HEK293 (cell line): ENCODE measurements at regions not wholly inside any gene's neighbourhood (a gene's known extent, or its start where the extent isn't known, plus 50 kb on each side); places are given as distances from the start of the nearest gene placed in this dataset.

ENCODE experiments used
- CTCF ChIA-PET: fragments of 350-600 bp; formaldehyde crosslinking; extraction: SDS; loops from one replicate; lab custom pipeline; 2021; ENCODE audit warnings: antibody characterized with exemption; lab: Yijun Ruan, JAX
- POLR2A ChIA-PET: fragments of 300-600 bp; formaldehyde crosslinking; extraction: SDS; loops from one replicate; lab custom pipeline; 2020; ENCODE audit warnings: antibody characterized with exemption, inconsistent platforms; lab: Yijun Ruan, JAX
- H3K27ac ChIP-seq: fragments of 200-500 bp; sonication (Bioruptor generic); 2 replicates; pipeline ENCODE4 v1.5.1; 2014; ENCODE audit warnings: low read depth, low read length, control low read depth, inconsistent platforms; ENCODE audit errors: extremely low read depth
- H3K36me3 ChIP-seq, 2 experiments: fragments of 200-500 bp in 1 of 2; sonication (Bioruptor generic) in 1 of 2; 1 replicate in 1 of 2; 2 replicates in 1 of 2; pipeline ENCODE4 v1.5.1; 2014 to 2017; ENCODE audit warnings: inconsistent platforms in 2 of 2, low read length in 2 of 2; ENCODE audit not compliant: control insufficient read depth in 2 of 2, insufficient read depth in 1 of 2
- H3K4me1 ChIP-seq: fragments of 200-500 bp; sonication (Bioruptor generic); 2 replicates; pipeline ENCODE4 v1.5.1; 2014; ENCODE audit warnings: mild to moderate bottlenecking, low read length, inconsistent platforms; ENCODE audit not compliant: control insufficient read depth, insufficient read depth
- H3K4me3 ChIP-seq: 2 replicates; pipeline ENCODE4 v1.5.1; 2011; ENCODE audit warnings: low read depth, mild to moderate bottlenecking, control low read depth, low read length, moderate library complexity
- H3K9me3 ChIP-seq: fragments of 200-500 bp; sonication (Bioruptor generic); 2 replicates; pipeline ENCODE4 v1.5.1; 2014; ENCODE audit warnings: low read depth, low read length, inconsistent platforms; ENCODE audit not compliant: control insufficient read depth, insufficient read depth
- GLI2 ChIP-seq: fragments of 450-650 bp; formaldehyde crosslinking; IDR thresholded peaks from 2 replicates; pipeline ENCODE4; 2017; ENCODE audit warnings: missing biosample characterization, missing genetic modification characterization, low read depth, borderline replicate concordance
- IKZF3 ChIP-seq: fragments of 450-650 bp; IDR thresholded peaks from 2 replicates; pipeline ENCODE4 v1.5.0; 2018; ENCODE audit warnings: missing biosample characterization, mild to moderate bottlenecking, missing genetic modification characterization, moderate library complexity
- INSM2 ChIP-seq: fragments of 450-650 bp; formaldehyde crosslinking; IDR thresholded peaks from 2 replicates; pipeline ENCODE4 v1.5.1; 2016; ENCODE audit warnings: missing biosample characterization, missing genetic modification characterization
- KLF10 ChIP-seq: fragments of 450-650 bp; IDR thresholded peaks from 2 replicates; pipeline ENCODE4 v1.5.1; 2018; ENCODE audit warnings: missing biosample characterization, mild to moderate bottlenecking, missing genetic modification characterization
- PBX3 ChIP-seq: sonication (generic); formaldehyde crosslinking; IDR thresholded peaks from 2 replicates; pipeline ENCODE4 v1.8.1; 2022; ENCODE audit warnings: mild to moderate bottlenecking, moderate library complexity, missing genetic modification reagents
- RBAK ChIP-seq: fragments of 450-650 bp; formaldehyde crosslinking; IDR thresholded peaks from 2 replicates; pipeline ENCODE4 v1.5.1; 2016; ENCODE audit warnings: missing biosample characterization, missing genetic modification characterization
- SP3 ChIP-seq: fragments of 450-650 bp; formaldehyde crosslinking; IDR thresholded peaks from 2 replicates; pipeline ENCODE4 v1.5.1; 2016; ENCODE audit warnings: missing biosample characterization, missing genetic modification characterization
- WT1 ChIP-seq: fragments of 450-650 bp; formaldehyde crosslinking; IDR thresholded peaks from 2 replicates; pipeline ENCODE4 v1.5.1; 2016; ENCODE audit warnings: missing biosample characterization, missing genetic modification characterization
- ZBTB6 ChIP-seq: fragments of 450-650 bp; formaldehyde crosslinking; IDR thresholded peaks from 2 replicates; pipeline ENCODE4 v1.5.1; 2017; ENCODE audit warnings: missing biosample characterization, missing genetic modification characterization
- ZNF132 ChIP-seq: fragments of 450-650 bp; formaldehyde crosslinking; IDR thresholded peaks from 2 replicates; pipeline ENCODE4 v1.5.1; 2017; ENCODE audit warnings: missing biosample characterization, missing genetic modification characterization, borderline replicate concordance
- ZNF146 ChIP-seq: fragments of 450-650 bp; formaldehyde crosslinking; IDR thresholded peaks from 2 replicates; pipeline ENCODE4 v1.5.1; 2016; ENCODE audit warnings: missing biosample characterization, missing genetic modification characterization
- ZNF148 ChIP-seq: fragments of 450-650 bp; formaldehyde crosslinking; IDR thresholded peaks from 2 replicates; pipeline ENCODE4 v1.5.0; 2017; ENCODE audit warnings: missing biosample characterization, missing genetic modification characterization, borderline replicate concordance
- ZNF174 ChIP-seq: fragments of 450-650 bp; formaldehyde crosslinking; IDR thresholded peaks from 2 replicates; pipeline ENCODE4 v1.5.0; 2017; ENCODE audit warnings: missing biosample characterization, mild to moderate bottlenecking, missing genetic modification characterization
- ZNF19 ChIP-seq: fragments of 450-650 bp; formaldehyde crosslinking; IDR thresholded peaks from 2 replicates; pipeline ENCODE4; 2016; ENCODE audit warnings: missing biosample characterization, missing genetic modification characterization, low read depth
- ZNF239 ChIP-seq: fragments of 450-650 bp; formaldehyde crosslinking; IDR thresholded peaks from 2 replicates; pipeline ENCODE4 v1.5.1; 2016; ENCODE audit warnings: missing biosample characterization, missing genetic modification characterization
- ZNF274 ChIP-seq, 2 experiments: fragments of 200-500 bp in 1 of 2; fragments of 450-650 bp in 1 of 2; sonication (Bioruptor generic) in 1 of 2; formaldehyde crosslinking in 1 of 2; IDR thresholded peaks; 2 replicates each; pipeline versions ENCODE4 v1.5.1 to v1.6.1; 2014 to 2016; ENCODE audit warnings: borderline replicate concordance in 1 of 2, inconsistent platforms in 1 of 2, low read length in 1 of 2, missing biosample characterization in 1 of 2, missing genetic modification characterization in 1 of 2
- ZNF350 ChIP-seq: fragments of 450-650 bp; formaldehyde crosslinking; IDR thresholded peaks from 2 replicates; pipeline ENCODE4 v1.5.0; 2017; ENCODE audit warnings: missing biosample characterization, mild to moderate bottlenecking, missing genetic modification characterization
- ZNF449 ChIP-seq: fragments of 450-650 bp; formaldehyde crosslinking; IDR thresholded peaks from 2 replicates; pipeline ENCODE4 v1.5.1; 2017; ENCODE audit warnings: missing biosample characterization, mild to moderate bottlenecking, missing genetic modification characterization, moderate library complexity
- ZNF501 ChIP-seq: fragments of 450-650 bp; formaldehyde crosslinking; IDR thresholded peaks from 2 replicates; pipeline ENCODE4 v1.5.1; 2016; ENCODE audit warnings: missing biosample characterization, missing genetic modification characterization
- ZNF549 ChIP-seq: fragments of 450-650 bp; IDR thresholded peaks from 2 replicates; pipeline ENCODE4 v1.5.1; 2018; ENCODE audit warnings: missing biosample characterization, missing genetic modification characterization, mild to moderate bottlenecking, inconsistent platforms, moderate library complexity
- ZNF585B ChIP-seq: fragments of 450-650 bp; formaldehyde crosslinking; IDR thresholded peaks from 2 replicates; pipeline ENCODE4 v1.5.1; 2016; ENCODE audit warnings: missing biosample characterization, missing genetic modification characterization
- ZNF626 ChIP-seq: fragments of 450-650 bp; sonication (Bioruptor Pico); formaldehyde crosslinking; IDR thresholded peaks from 2 replicates; pipeline ENCODE4 v1.5.1; 2018; ENCODE audit warnings: missing biosample characterization, missing genetic modification characterization, inconsistent platforms
- ZNF654 ChIP-seq: fragments of 450-650 bp; formaldehyde crosslinking; IDR thresholded peaks from 2 replicates; pipeline ENCODE4 v1.5.1; 2016; ENCODE audit warnings: low read depth, missing biosample characterization, missing genetic modification characterization
- ZNF704 ChIP-seq: fragments of 450-650 bp; formaldehyde crosslinking; IDR thresholded peaks from 2 replicates; pipeline ENCODE4 v1.5.1; 2016; ENCODE audit warnings: missing biosample characterization, missing genetic modification characterization
- ZNF837 ChIP-seq: fragments of 450-650 bp; formaldehyde crosslinking; IDR thresholded peaks from 2 replicates; pipeline ENCODE4 v1.5.1; 2016; ENCODE audit warnings: missing biosample characterization, missing genetic modification characterization
- ZSCAN16 ChIP-seq: fragments of 450-650 bp; formaldehyde crosslinking; IDR thresholded peaks from 2 replicates; pipeline ENCODE4 v1.5.1; 2016; ENCODE audit warnings: missing biosample characterization, missing genetic modification characterization

GRCh38 chr4:97121493-97121892 lies 1021.8 kb downstream of the STPG2 start:
- Histone ChIP-seq H3K27ac (no peak overlapping the region), H3K4me1 (no peaks in the 10 kb centered on the region), H3K36me3 (no peaks in the 10 kb centered on the region), H3K4me3 (no peak overlapping the region), H3K9me3 (no peaks in the 10 kb centered on the region)
- TF ChIP-seq WT1 (no peak), IKZF3 (no peak), ZNF449 (tag by site-specific recombination) (no peak), KLF10 (no peak), ZNF585B (tag by site-specific recombination) (no peak), ZNF626 (tag by site-specific recombination) (no peak), ZNF350 (tag by site-specific recombination) (no peak), ZNF19 (tag by site-specific recombination) (no peak), PBX3 (CRISPR knock-in tag) (no peak), ZNF274 (IDR thresholded peaks at IDR 0.05; ENCODE audit: low read length) (no peak), ZNF274 (tag by site-specific recombination; IDR thresholded peaks at IDR 0.05; ENCODE audit: borderline replicate concordance) (no peak)
- ChIA-PET CTCF (no interaction called here), POLR2A (no interaction called here)

- no peaks in the 10 kb centered on the region for H3K4me1 ChIP-seq
- ChIA-PET CTCF (interaction anchor here (0.6 kb wide), 1 partner anchor 30 kb away, joined by 4 read pairs; no protein-coding TSS in a partner anchor), POLR2A (no interaction called here)
Observed at GRCh38 chr4:97123573-97123972, 1019.7 kb downstream of the STPG2 start.

More at GRCh38 chr4:97123573-97123972, 1019.7 kb downstream of the STPG2 start:
- TF ChIP-seq ZNF174 (tag by site-specific recombination), result no peak
- no peak for TF ChIP-seq ZNF654
- no peak for TF ChIP-seq ZNF837
- TF ChIP-seq ZNF704 (tag by site-specific recombination), result no peak
- no peak for TF ChIP-seq ZNF501
- TF ChIP-seq ZNF626 (tag by site-specific recombination), result no peak
- no peak for TF ChIP-seq ZNF549
- TF ChIP-seq RBAK (tag by site-specific recombination), result no peak
- no peak for TF ChIP-seq ZNF146
- no peak for TF ChIP-seq ZNF132 (tag by site-specific recombination)
- no peak for TF ChIP-seq INSM2 (tag by site-specific recombination)
- TF ChIP-seq GLI2 (tag by site-specific recombination), result no peak
- no peak for TF ChIP-seq ZBTB6 (tag by site-specific recombination)
- no peak for TF ChIP-seq ZSCAN16 (tag by site-specific recombination)
- TF ChIP-seq SP3 (tag by site-specific recombination), result no peak
- no peak for TF ChIP-seq ZNF239 (tag by site-specific recombination)
- TF ChIP-seq ZNF148, result no peak
- Histone ChIP-seq H3K36me3 (no peaks in the 10 kb centered on the region), H3K4me3 (no peak overlapping the region), H3K9me3 (no peaks in the 10 kb centered on the region), H3K27ac (no peak overlapping the region)
